ENCODE measurements at regions not wholly inside any gene's neighbourhood (a gene's known extent, or its start where the extent isn't known, plus 50 kb on each side); places are given as distances from the start of the nearest gene placed in this dataset.

GRCh38 chr2:13335862-13336535 is 619.3 kb downstream of the TRIB2 start:
- no peak for DNase-seq (ENCODE audit: extremely low read depth in 1 of 4, low spot score in 3 of 4)
- Histone ChIP-seq H3K79me2 (ENCODE audit: control insufficient read depth, insufficient read depth, low read length) (no peaks in the 10 kb centered on the region), H4K20me1 (replicated peaks; ENCODE audit: control insufficient read depth, insufficient read depth, low read length) (no peaks in the 10 kb centered on the region), H3K4me1 (replicated peaks in 1 of 2; ENCODE audit: control insufficient read depth in 2 of 2, insufficient read depth in 2 of 2, low read length in 2 of 2) (no peaks in the 10 kb centered on the region), H3K27ac (ENCODE audit: extremely low read depth, low read depth, low read length) (no peak overlapping the region), H3K9me1 (ENCODE audit: control insufficient read depth, insufficient read depth, low read length) (no peaks in the 10 kb centered on the region), H3K4me2 (ENCODE audit: insufficient read depth, low read length) (no peak overlapping the region), H3K36me3 (ENCODE audit: control insufficient read depth, insufficient read depth, low read length) (no peaks in the 10 kb centered on the region), H3K9me3 (replicated peaks; ENCODE audit: control insufficient read depth, insufficient read depth, low read depth, low read length) (no peaks in the 10 kb centered on the region), H3K4me3 (no peak overlapping the region), H3K27me3 (ENCODE audit: control insufficient read depth in 2 of 2, insufficient read depth in 2 of 2, low read length in 2 of 2) (no peaks in the 10 kb centered on the region), H2AFZ (ENCODE audit: low read depth, low read length) (no peak overlapping the region), H3K9ac (ENCODE audit: insufficient read depth in 1 of 2, low read depth in 2 of 2, low read length in 2 of 2) (no peak overlapping the region)
- CTCF ChIA-PET (ENCODE audit: low intra/inter-chr PET ratio) = no interaction called here
- POLR2A ChIA-PET = no interaction called here
- intact Hi-C loops (cut with micrococcal nuclease) (no loop called here), in situ Hi-C loops (cut with MboI) (no loop called here)
- no peak for FAIRE-seq
- ATAC-seq = no peak
- no TSS peak for BruUV-seq (replicated peaks)
- WGBS (ENCODE audit: insufficient coverage, low coverage, missing lambda C conversion rate) = 3% methylated on average over 2 of the region's 2 CpGs
- TF ChIP-seq SOX6 (IDR thresholded peaks at IDR 0.05) (no peak), LCOR (CRISPR knock-in tag; IDR thresholded peaks at IDR 0.05) (no peak), ZNF408 (CRISPR knock-in tag; IDR thresholded peaks at IDR 0.05; ENCODE audit: low read depth) (no peak), CEBPB (tag; IDR thresholded peaks at IDR 0.05) (no peak), ZNF316 (IDR thresholded peaks at IDR 0.05) (0 out of 2 replicates have a peak, but pooled peaks have one; percentile 24), MAFF (IDR thresholded peaks at IDR 0.05; ENCODE audit: low read length) (peak; percentile 20; the same call in 1 of the 2 replicates)
- TF ChIP-seq, protein P1, sequence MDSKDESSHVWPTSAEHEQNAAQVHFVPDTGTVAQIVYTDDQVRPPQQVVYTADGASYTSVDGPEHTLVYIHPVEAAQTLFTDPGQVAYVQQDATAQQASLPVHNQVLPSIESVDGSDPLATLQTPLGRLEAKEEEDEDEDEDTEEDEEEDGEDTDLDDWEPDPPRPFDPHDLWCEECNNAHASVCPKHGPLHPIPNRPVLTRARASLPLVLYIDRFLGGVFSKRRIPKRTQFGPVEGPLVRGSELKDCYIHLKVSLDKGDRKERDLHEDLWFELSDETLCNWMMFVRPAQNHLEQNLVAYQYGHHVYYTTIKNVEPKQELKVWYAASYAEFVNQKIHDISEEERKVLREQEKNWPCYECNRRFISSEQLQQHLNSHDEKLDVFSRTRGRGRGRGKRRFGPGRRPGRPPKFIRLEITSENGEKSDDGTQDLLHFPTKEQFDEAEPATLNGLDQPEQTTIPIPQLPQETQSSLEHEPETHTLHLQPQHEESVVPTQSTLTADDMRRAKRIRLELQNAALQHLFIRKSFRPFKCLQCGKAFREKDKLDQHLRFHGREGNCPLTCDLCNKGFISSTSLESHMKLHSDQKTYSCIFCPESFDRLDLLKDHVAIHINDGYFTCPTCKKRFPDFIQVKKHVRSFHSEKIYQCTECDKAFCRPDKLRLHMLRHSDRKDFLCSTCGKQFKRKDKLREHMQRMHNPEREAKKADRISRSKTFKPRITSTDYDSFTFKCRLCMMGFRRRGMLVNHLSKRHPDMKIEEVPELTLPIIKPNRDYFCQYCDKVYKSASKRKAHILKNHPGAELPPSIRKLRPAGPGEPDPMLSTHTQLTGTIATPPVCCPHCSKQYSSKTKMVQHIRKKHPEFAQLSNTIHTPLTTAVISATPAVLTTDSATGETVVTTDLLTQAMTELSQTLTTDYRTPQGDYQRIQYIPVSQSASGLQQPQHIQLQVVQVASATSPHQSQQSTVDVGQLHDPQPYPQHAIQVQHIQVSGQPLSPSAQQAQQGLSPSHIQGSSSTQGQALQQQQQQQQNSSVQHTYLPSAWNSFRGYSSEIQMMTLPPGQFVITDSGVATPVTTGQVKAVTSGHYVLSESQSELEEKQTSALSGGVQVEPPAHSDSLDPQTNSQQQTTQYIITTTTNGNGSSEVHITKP (IDR thresholded peaks at IDR 0.05; ENCODE audit: partially characterized antibody) = no peak
